ENCODE measurements at regions not wholly inside any gene's neighbourhood (a gene's known extent, or its start where the extent isn't known, plus 50 kb on each side); places are given as distances from the start of the nearest gene placed in this dataset.

- TF ChIP-seq POLR2A (IDR thresholded peaks at IDR 0.05; ENCODE audit: low read depth, low read length) (no peak), POLR2AphosphoS5 (IDR thresholded peaks at IDR 0.05; ENCODE audit: low read depth, low read length) (no peak)
Measured at GRCh38 chr1:67583462-67583950, 101.5 kb upstream of the GADD45A start.

Data from GM12892 (cell line).